KMS-11 (cell line): ENCODE measurements at regions not wholly inside any gene's neighbourhood (a gene's known extent, or its start where the extent isn't known, plus 50 kb on each side); places are given as distances from the start of the nearest gene placed in this dataset.

Source experiments
- H2AFZ ChIP-seq: fragments of 200-600 bp; sonication (generic); 2 replicates; pipeline ENCODE4 v1.6.1; 2016; ENCODE audit warnings: antibody characterized with exemption, mixed run types, low read depth
- H3K27ac ChIP-seq: fragments of 200-600 bp; sonication (generic); 2 replicates; pipeline ENCODE4 v1.6.1; 2016; ENCODE audit warnings: mild to moderate bottlenecking, mixed run types
- H3K27me3 ChIP-seq: fragments of 200-600 bp; sonication (generic); 2 replicates; pipeline ENCODE4 v1.6.1; 2017; ENCODE audit warnings: mild to moderate bottlenecking, low read depth, mixed run types, moderate library complexity; ENCODE audit not compliant: insufficient read depth
- H3K36me3 ChIP-seq: fragments of 200-600 bp; sonication (generic); 2 replicates; pipeline ENCODE4 v1.6.1; 2017; ENCODE audit warnings: mild to moderate bottlenecking, mixed run types; ENCODE audit not compliant: insufficient read depth
- H3K4me1 ChIP-seq: fragments of 200-600 bp; sonication (generic); 2 replicates; pipeline ENCODE4 v1.6.1; 2016; ENCODE audit warnings: mild to moderate bottlenecking, low read depth, mixed run types; ENCODE audit not compliant: poor library complexity, severe bottlenecking
- H3K4me2 ChIP-seq: fragments of 200-600 bp; sonication (generic); 2 replicates; pipeline ENCODE4 v1.7.0; 2016; ENCODE audit warnings: mild to moderate bottlenecking, mixed run types
- H3K4me3 ChIP-seq: fragments of 200-600 bp; sonication (generic); IDR thresholded peaks from 2 replicates; pipeline ENCODE4 v1.6.1; 2017; ENCODE audit warnings: low read depth, low read length, mixed read lengths; ENCODE audit not compliant: insufficient read depth
- H3K79me2 ChIP-seq: fragments of 200-600 bp; sonication (generic); 2 replicates; pipeline ENCODE4 v1.6.1; 2016; ENCODE audit warnings: low read depth, mixed run types; ENCODE audit not compliant: insufficient read depth
- H3K9ac ChIP-seq: fragments of 200-600 bp; sonication (generic); 2 replicates; pipeline ENCODE4 v1.6.1; 2016; ENCODE audit warnings: mild to moderate bottlenecking, mixed run types
- H4K20me1 ChIP-seq: fragments of 200-600 bp; sonication (generic); 2 replicates; pipeline ENCODE4 v1.6.1; 2016; ENCODE audit warnings: mild to moderate bottlenecking, mixed run types; ENCODE audit not compliant: insufficient read depth
- CTCF ChIP-seq: fragments of 200-600 bp; sonication (generic); conservative IDR thresholded peaks from 2 replicates; pipeline ENCODE4 v1.6.1; 2017; ENCODE audit warnings: low read depth, mild to moderate bottlenecking, antibody characterized with exemption, low read length, moderate library complexity, mixed read lengths

- H4K20me1 ChIP-seq: no peaks in the 10 kb centered on the region
- H3K79me2 ChIP-seq: no peaks in the 10 kb centered on the region
- no peaks in the 10 kb centered on the region for H3K36me3 ChIP-seq
- no peak overlapping the region for H3K4me2 ChIP-seq
- no peak overlapping the region for H3K27ac ChIP-seq
- H3K4me3 ChIP-seq: no peak overlapping the region
- no peaks in the 10 kb centered on the region for H3K4me1 ChIP-seq
- no peak for TF ChIP-seq CTCF
- no peak overlapping the region for H3K9ac ChIP-seq
- no peak overlapping the region for H2AFZ ChIP-seq
- no peaks in the 10 kb centered on the region for H3K27me3 ChIP-seq
Measured at GRCh38 chrX:12052109-12052508, 86.2 kb upstream of the FRMPD4 start.

- Histone ChIP-seq H3K27me3 (no peaks in the 10 kb centered on the region), H3K27ac (no peak overlapping the region), H2AFZ (no peak overlapping the region), H3K79me2 (no peaks in the 10 kb centered on the region), H3K9ac (no peak overlapping the region), H3K4me2 (no peak overlapping the region), H4K20me1 (no peaks in the 10 kb centered on the region), H3K4me3 (no peak overlapping the region), H3K4me1 (no peaks in the 10 kb centered on the region), H3K36me3 (no peaks in the 10 kb centered on the region)
- TF ChIP-seq CTCF: no peak
Measured at GRCh38 chrX:12058087-12058486, 80.2 kb upstream of the FRMPD4 start.

GRCh38 chrX:12060489-12061260 lies 77.6 kb upstream of the FRMPD4 start:
- Histone ChIP-seq H3K79me2 (no peaks in the 10 kb centered on the region), H3K4me2 (no peak overlapping the region), H3K36me3 (no peaks in the 10 kb centered on the region), H4K20me1 (no peaks in the 10 kb centered on the region), H3K4me1 (no peaks in the 10 kb centered on the region), H3K27me3 (no peaks in the 10 kb centered on the region), H3K9ac (no peak overlapping the region), H2AFZ (no peak overlapping the region), H3K27ac (no peak overlapping the region), H3K4me3 (no peak overlapping the region)
- no peak for TF ChIP-seq CTCF

- no peak overlapping the region for H3K4me2 ChIP-seq
- no peaks in the 10 kb centered on the region for H3K79me2 ChIP-seq
- H3K4me3 ChIP-seq: no peak overlapping the region
- no peaks in the 10 kb centered on the region for H4K20me1 ChIP-seq
- no peaks in the 10 kb centered on the region for H3K4me1 ChIP-seq
- no peaks in the 10 kb centered on the region for H3K27me3 ChIP-seq
- no peak overlapping the region for H3K27ac ChIP-seq
- no peaks in the 10 kb centered on the region for H3K36me3 ChIP-seq
- H2AFZ ChIP-seq: no peak overlapping the region
- no peak for TF ChIP-seq CTCF
- H3K9ac ChIP-seq: no peak overlapping the region
Measured at GRCh38 chrX:12065251-12065650, 73.0 kb upstream of the FRMPD4 start.
